HCT116 (cell line): ENCODE measurements at regions not wholly inside any gene's neighbourhood (a gene's known extent, or its start where the extent isn't known, plus 50 kb on each side); places are given as distances from the start of the nearest gene placed in this dataset.

Experiments used
- ATAC-seq: fragments of 200-7000 bp; cut with Tn5 transposase; 2 replicates; pipeline ENCODE4 v1.9.1; 2020; ENCODE audit warnings: mild to moderate bottlenecking, moderate library complexity
- BruUV-seq: library from RNA; stranded (reverse); fragments of 400-500 nt; replicated peaks from 2 replicates; lab custom pipeline; 2021; lab: Mats Ljungman, UMichigan
- CTCF ChIA-PET: fragments of 300-600 bp; sonication (Branson Sonifier 250); formaldehyde crosslinking; loops from one replicate; lab custom pipeline; 2021; ENCODE audit warnings: antibody characterized with exemption; lab: Charles Lee
- POLR2A ChIA-PET: fragments of 300-600, 350-600 bp; sonication (Branson Sonifier 250); formaldehyde crosslinking; loops from one replicate; lab custom pipeline; 2021; ENCODE audit warnings: antibody characterized with exemption; lab: Charles Lee
- RAD21 ChIA-PET, 2 experiments: fragments of 300-600 bp; sonication (Branson Sonifier 250); formaldehyde crosslinking; loops; one replicate each; lab custom pipeline; 2023; ENCODE audit warnings: low total read pairs in 2 of 2; ENCODE audit not compliant: uncharacterized antibody in 2 of 2, unreplicated experiment in 2 of 2, low non-redundant PET in 1 of 2; lab: Charles Lee
- DNase-seq: peaks from one replicate; pipeline ENCODE4 v3.0.0-alpha.2; 2010; ENCODE audit warnings: low read depth, low spot score
- H2AFZ ChIP-seq: fragments of 200-600 bp; shearing (Covaris generic), sonication (generic); 2 replicates; pipeline ENCODE4 v1.6.1; 2017; ENCODE audit warnings: low read depth, mixed run types, mixed read lengths, antibody characterized with exemption, low read length; ENCODE audit not compliant: poor library complexity, severe bottlenecking
- H3K27ac ChIP-seq: 2 replicates; pipeline ENCODE4 v1.5.1; 2012; ENCODE audit warnings: low read depth, low read length
- H3K27me3 ChIP-seq: fragments of 200-600 bp; sonication (generic); 2 replicates; pipeline ENCODE4 v1.6.1; 2016; ENCODE audit warnings: mixed run types, low read length, mixed read lengths; ENCODE audit not compliant: insufficient read depth
- H3K36me3 ChIP-seq, 2 experiments: fragments of 200-500 bp in 1 of 2; fragments of 200-600 bp in 1 of 2; sonication (Bioruptor generic) in 1 of 2; sonication (generic) in 1 of 2; 2 replicates each; pipeline versions ENCODE4 v1.5.1 to v1.6.1; 2014 to 2016; ENCODE audit warnings: low read length in 2 of 2, inconsistent platforms in 1 of 2, mixed read lengths in 1 of 2, mixed run types in 1 of 2; ENCODE audit not compliant: insufficient read depth in 2 of 2, control insufficient read depth in 1 of 2
- H3K4me1 ChIP-seq, 2 experiments: fragments of 200-600 bp in 1 of 2; sonication (generic) in 1 of 2; 2 replicates each; pipeline versions ENCODE4 v1.5.1 to v1.6.1; 2012 to 2017; ENCODE audit warnings: low read length in 2 of 2, inconsistent platforms in 1 of 2, mild to moderate bottlenecking in 1 of 2, mixed read lengths in 1 of 2, mixed run types in 1 of 2, moderate library complexity in 1 of 2; ENCODE audit not compliant: insufficient read depth in 2 of 2, control insufficient read depth in 1 of 2
- H3K4me2 ChIP-seq: fragments of 200-600 bp; sonication (generic); 2 replicates; pipeline ENCODE4 v1.6.1; 2017; ENCODE audit warnings: mixed run types, low read length, mixed read lengths
- H3K4me3 ChIP-seq, 2 experiments: fragments of 200-600 bp in 1 of 2; sonication (generic) in 1 of 2; replicated peaks in 1 of 2; 2 replicates each; pipeline ENCODE4 v1.5.1; 2011 to 2016; ENCODE audit warnings: low read length in 2 of 2, control low read depth in 1 of 2, low read depth in 1 of 2, mild to moderate bottlenecking in 1 of 2, mixed read lengths in 1 of 2, mixed run types in 1 of 2
- H3K79me2 ChIP-seq: fragments of 200-600 bp; sonication (generic); 2 replicates; pipeline ENCODE4 v1.6.1; 2017; ENCODE audit warnings: mild to moderate bottlenecking, mixed run types, low read length, moderate library complexity, mixed read lengths; ENCODE audit not compliant: insufficient read depth
- H3K9ac ChIP-seq: fragments of 200-600 bp; sonication (generic); 2 replicates; pipeline ENCODE4 v1.6.1; 2016; ENCODE audit warnings: low read length, mixed read lengths
- H3K9me2 ChIP-seq: fragments of 200-600 bp; sonication (generic), shearing (Covaris generic); 2 replicates; pipeline ENCODE4 v1.6.1; 2017; ENCODE audit warnings: mixed run types, mild to moderate bottlenecking, moderate library complexity; ENCODE audit not compliant: insufficient read depth
- H3K9me3 ChIP-seq, 2 experiments: fragments of 200-500 bp in 1 of 2; fragments of 200-600 bp in 1 of 2; sonication (Bioruptor generic) in 1 of 2; sonication (generic) in 1 of 2; 2 replicates each; pipeline ENCODE4 v1.6.1; 2014 to 2017; ENCODE audit warnings: low read length in 2 of 2, mixed read lengths in 2 of 2, inconsistent platforms in 1 of 2, low read depth in 1 of 2, mild to moderate bottlenecking in 1 of 2, mixed run types in 1 of 2, moderate library complexity in 1 of 2; ENCODE audit not compliant: control insufficient read depth in 1 of 2, insufficient read depth in 1 of 2
- H4K20me1 ChIP-seq: fragments of 200-600 bp; sonication (generic), shearing (Covaris generic); 2 replicates; pipeline ENCODE4 v1.6.1; 2017; ENCODE audit warnings: mixed run types, mild to moderate bottlenecking, moderate library complexity; ENCODE audit not compliant: insufficient read depth
- CBX3 ChIP-seq: IDR thresholded peaks from 2 replicates; pipeline ENCODE4 v1.6.1; 2012; ENCODE audit warnings: low read depth
- CEBPB ChIP-seq: IDR thresholded peaks from 2 replicates; pipeline ENCODE4 v1.6.1; 2012; ENCODE audit warnings: low read depth
- ELF1 ChIP-seq: IDR thresholded peaks from 2 replicates; pipeline ENCODE4 v1.6.1; 2012; ENCODE audit warnings: low read depth, borderline replicate concordance
- EZH2 ChIP-seq: fragments of 200-600 bp; sonication (generic); IDR thresholded peaks from 2 replicates; pipeline ENCODE4 v1.6.1; 2017; ENCODE audit warnings: antibody characterized with exemption, mixed run types
- EZH2phosphoT487 ChIP-seq: fragments of 200-600 bp; IDR thresholded peaks from 2 replicates; pipeline ENCODE4 v1.6.1; 2018; ENCODE audit warnings: antibody characterized with exemption, borderline replicate concordance
- FOSL1 ChIP-seq: IDR thresholded peaks from 2 replicates; pipeline ENCODE4 v1.6.1; 2012; ENCODE audit warnings: low read depth
- JUND ChIP-seq: IDR thresholded peaks from 2 replicates; pipeline ENCODE4 v1.6.1; 2012
- POLR2A ChIP-seq: IDR thresholded peaks from 2 replicates; pipeline ENCODE4 v1.7.0; 2011; ENCODE audit warnings: borderline replicate concordance; ENCODE audit not compliant: insufficient read depth, insufficient read length; ENCODE audit errors: extremely low read depth
- POLR2AphosphoS5 ChIP-seq: IDR thresholded peaks from 2 replicates; pipeline ENCODE4 v1.6.1; 2011; ENCODE audit warnings: mild to moderate bottlenecking, low read depth, low read length, moderate library complexity
- SIN3A ChIP-seq: IDR thresholded peaks from 2 replicates; pipeline ENCODE4 v1.6.1; 2012; ENCODE audit warnings: low read depth
- SP1 ChIP-seq: IDR thresholded peaks from 2 replicates; pipeline ENCODE4 v1.6.1; 2012; ENCODE audit warnings: low read depth
- SRF ChIP-seq: IDR thresholded peaks from 2 replicates; pipeline ENCODE4 v1.6.1; 2012; ENCODE audit warnings: low read depth
- TCF7L2 ChIP-seq: IDR thresholded peaks from 2 replicates; pipeline ENCODE4 v1.7.0; 2011; ENCODE audit warnings: borderline replicate concordance, inconsistent platforms; ENCODE audit not compliant: insufficient read depth, insufficient read length; ENCODE audit errors: extremely low read depth
- YY1 ChIP-seq: IDR thresholded peaks from 2 replicates; pipeline ENCODE4 v1.6.1; 2011; ENCODE audit warnings: low read length, low read depth, moderate library complexity, mild to moderate bottlenecking; ENCODE audit not compliant: insufficient replicate concordance; ENCODE audit errors: extremely low read depth
- ZFX ChIP-seq: fragments of 450-650 bp; IDR thresholded peaks from 2 replicates; pipeline ENCODE4 v1.6.1; 2017
- intact Hi-C: fragments of 100-400 bp; cut with micrococcal nuclease; formaldehyde crosslinking; loops from 2 replicates; pipeline ENCODE4 v1.10.0; 2022
- TF ChIP-seq, protein P1 (sequence below), 3 experiments: fragments of 200-600 bp in 1 of 3; sonication (generic) in 1 of 3; IDR thresholded peaks in 2 of 3; conservative IDR thresholded peaks in 1 of 3; 2 replicates each; pipeline ENCODE4 v1.5.1; 2012 to 2017; ENCODE audit warnings: low read depth in 2 of 3, low read length in 2 of 3, antibody characterized with exemption in 1 of 3, borderline replicate concordance in 1 of 3, control low read depth in 1 of 3, mild to moderate bottlenecking in 1 of 3, mixed read lengths in 1 of 3, mixed run types in 1 of 3, moderate library complexity in 1 of 3; ENCODE audit not compliant: insufficient read depth in 1 of 3
- TF ChIP-seq, protein P2 (sequence below): IDR thresholded peaks from 2 replicates; pipeline ENCODE4 v1.6.1; 2012; ENCODE audit warnings: low read depth
- TF ChIP-seq, protein P3 (sequence below): IDR thresholded peaks from 2 replicates; pipeline ENCODE4 v1.6.1; 2012
- TF ChIP-seq, protein P4 (sequence below): IDR thresholded peaks from 2 replicates; pipeline ENCODE4 v1.6.1; 2012

DNA sequence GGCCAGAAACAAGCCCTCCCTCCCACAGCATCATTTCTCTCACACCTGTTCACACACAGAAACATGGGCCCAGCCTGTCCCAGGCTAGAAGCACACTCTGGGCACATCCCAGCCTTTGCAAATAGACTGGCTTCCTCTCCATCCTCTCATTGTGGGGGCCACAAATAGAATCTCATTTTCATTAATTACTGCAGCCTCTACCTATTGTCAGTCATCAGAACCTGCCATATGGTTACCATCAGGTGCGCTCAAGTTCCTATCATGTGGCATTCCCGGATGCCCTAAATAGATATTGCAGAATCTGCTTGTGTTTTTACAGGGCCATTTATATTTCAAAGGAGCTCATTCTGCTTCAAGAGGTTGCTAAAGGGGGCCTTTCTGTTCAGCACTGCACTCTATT lies 460.7 kb downstream of the BCL11A start (continued):
- TF ChIP-seq, protein P1, sequence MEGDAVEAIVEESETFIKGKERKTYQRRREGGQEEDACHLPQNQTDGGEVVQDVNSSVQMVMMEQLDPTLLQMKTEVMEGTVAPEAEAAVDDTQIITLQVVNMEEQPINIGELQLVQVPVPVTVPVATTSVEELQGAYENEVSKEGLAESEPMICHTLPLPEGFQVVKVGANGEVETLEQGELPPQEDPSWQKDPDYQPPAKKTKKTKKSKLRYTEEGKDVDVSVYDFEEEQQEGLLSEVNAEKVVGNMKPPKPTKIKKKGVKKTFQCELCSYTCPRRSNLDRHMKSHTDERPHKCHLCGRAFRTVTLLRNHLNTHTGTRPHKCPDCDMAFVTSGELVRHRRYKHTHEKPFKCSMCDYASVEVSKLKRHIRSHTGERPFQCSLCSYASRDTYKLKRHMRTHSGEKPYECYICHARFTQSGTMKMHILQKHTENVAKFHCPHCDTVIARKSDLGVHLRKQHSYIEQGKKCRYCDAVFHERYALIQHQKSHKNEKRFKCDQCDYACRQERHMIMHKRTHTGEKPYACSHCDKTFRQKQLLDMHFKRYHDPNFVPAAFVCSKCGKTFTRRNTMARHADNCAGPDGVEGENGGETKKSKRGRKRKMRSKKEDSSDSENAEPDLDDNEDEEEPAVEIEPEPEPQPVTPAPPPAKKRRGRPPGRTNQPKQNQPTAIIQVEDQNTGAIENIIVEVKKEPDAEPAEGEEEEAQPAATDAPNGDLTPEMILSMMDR (IDR thresholded peaks at IDR 0.05 in 2 of 3, conservative IDR thresholded peaks at IDR 0.05 in 1 of 3; ENCODE audit: borderline replicate concordance in 1 of 3, insufficient read depth in 1 of 3, low read depth in 2 of 3, low read length in 2 of 3): no peak
- TF ChIP-seq CEBPB (no peak), SRF (no peak), POLR2A (no peak)

DNA sequence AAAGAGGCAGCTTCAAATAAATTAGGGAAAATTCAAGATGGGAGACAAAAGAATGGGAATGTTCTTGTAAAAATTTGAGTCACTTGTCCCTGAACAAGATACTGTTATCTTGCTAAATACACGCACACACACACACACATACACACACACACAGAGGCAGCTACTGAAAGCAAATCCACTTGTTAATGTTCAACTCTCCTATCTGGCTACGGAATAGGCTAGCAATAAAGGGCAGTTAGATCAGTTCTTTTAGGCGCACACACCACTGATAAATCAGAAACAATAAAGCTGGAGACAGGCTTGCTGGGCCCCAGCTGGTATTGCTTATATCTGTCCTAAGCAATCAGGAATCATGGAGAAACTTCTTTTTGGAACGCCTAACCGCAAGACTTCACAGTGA lies 461.6 kb downstream of the BCL11A start:
- H3K9ac ChIP-seq: no peak overlapping the region
- TF ChIP-seq POLR2A (no peak), JUND (no peak), EZH2phosphoT487 (no peak), EZH2 (no peak), FOSL1 (no peak), POLR2AphosphoS5 (no peak), CEBPB (no peak), ELF1 (no peak), TCF7L2 (no peak), CBX3 (no peak), SIN3A (no peak), SP1 (no peak), YY1 (no peak), ZFX (no peak), SRF (no peak)
- TF ChIP-seq, protein P2, sequence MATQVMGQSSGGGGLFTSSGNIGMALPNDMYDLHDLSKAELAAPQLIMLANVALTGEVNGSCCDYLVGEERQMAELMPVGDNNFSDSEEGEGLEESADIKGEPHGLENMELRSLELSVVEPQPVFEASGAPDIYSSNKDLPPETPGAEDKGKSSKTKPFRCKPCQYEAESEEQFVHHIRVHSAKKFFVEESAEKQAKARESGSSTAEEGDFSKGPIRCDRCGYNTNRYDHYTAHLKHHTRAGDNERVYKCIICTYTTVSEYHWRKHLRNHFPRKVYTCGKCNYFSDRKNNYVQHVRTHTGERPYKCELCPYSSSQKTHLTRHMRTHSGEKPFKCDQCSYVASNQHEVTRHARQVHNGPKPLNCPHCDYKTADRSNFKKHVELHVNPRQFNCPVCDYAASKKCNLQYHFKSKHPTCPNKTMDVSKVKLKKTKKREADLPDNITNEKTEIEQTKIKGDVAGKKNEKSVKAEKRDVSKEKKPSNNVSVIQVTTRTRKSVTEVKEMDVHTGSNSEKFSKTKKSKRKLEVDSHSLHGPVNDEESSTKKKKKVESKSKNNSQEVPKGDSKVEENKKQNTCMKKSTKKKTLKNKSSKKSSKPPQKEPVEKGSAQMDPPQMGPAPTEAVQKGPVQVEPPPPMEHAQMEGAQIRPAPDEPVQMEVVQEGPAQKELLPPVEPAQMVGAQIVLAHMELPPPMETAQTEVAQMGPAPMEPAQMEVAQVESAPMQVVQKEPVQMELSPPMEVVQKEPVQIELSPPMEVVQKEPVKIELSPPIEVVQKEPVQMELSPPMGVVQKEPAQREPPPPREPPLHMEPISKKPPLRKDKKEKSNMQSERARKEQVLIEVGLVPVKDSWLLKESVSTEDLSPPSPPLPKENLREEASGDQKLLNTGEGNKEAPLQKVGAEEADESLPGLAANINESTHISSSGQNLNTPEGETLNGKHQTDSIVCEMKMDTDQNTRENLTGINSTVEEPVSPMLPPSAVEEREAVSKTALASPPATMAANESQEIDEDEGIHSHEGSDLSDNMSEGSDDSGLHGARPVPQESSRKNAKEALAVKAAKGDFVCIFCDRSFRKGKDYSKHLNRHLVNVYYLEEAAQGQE: no peak
- TF ChIP-seq, protein P3, sequence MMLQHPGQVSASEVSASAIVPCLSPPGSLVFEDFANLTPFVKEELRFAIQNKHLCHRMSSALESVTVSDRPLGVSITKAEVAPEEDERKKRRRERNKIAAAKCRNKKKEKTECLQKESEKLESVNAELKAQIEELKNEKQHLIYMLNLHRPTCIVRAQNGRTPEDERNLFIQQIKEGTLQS: no peak
- TF ChIP-seq, protein P4, sequence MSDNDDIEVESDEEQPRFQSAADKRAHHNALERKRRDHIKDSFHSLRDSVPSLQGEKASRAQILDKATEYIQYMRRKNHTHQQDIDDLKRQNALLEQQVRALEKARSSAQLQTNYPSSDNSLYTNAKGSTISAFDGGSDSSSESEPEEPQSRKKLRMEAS: no peak
- no TSS peak for BruUV-seq
- H2AFZ ChIP-seq: no peak overlapping the region
- H3K27me3 ChIP-seq: no peaks in the 10 kb centered on the region; the same call in 1 of the 2 replicates
- ChIA-PET POLR2A (no interaction called here), RAD21 (no interaction called here), CTCF (no interaction called here)
- no peaks in the 10 kb centered on the region for H3K79me2 ChIP-seq
- H3K4me3 ChIP-seq: no peak overlapping the region
- DNase-seq (no peak), ATAC-seq (no peak)
- H3K36me3 ChIP-seq: no peaks in the 10 kb centered on the region
- intact Hi-C loops: no loop called here
- H4K20me1 ChIP-seq: no peaks in the 10 kb centered on the region
- no peak overlapping the region for H3K4me2 ChIP-seq
- H3K9me2 ChIP-seq: no peaks in the 10 kb centered on the region
- no peaks in the 10 kb centered on the region for H3K9me3 ChIP-seq
- no peak overlapping the region for H3K27ac ChIP-seq
- no peaks in the 10 kb centered on the region for H3K4me1 ChIP-seq
